GM12872 (cell line): ENCODE measurements at regions not wholly inside any gene's neighbourhood (a gene's known extent, or its start where the extent isn't known, plus 50 kb on each side); places are given as distances from the start of the nearest gene placed in this dataset.

Source experiments
- TF ChIP-seq, protein P1 (sequence below): IDR thresholded peaks from 3 replicates; pipeline ENCODE4 v1.5.1; 2011; ENCODE audit warnings: low read depth, mild to moderate bottlenecking, low read length, moderate library complexity; ENCODE audit not compliant: insufficient read depth

DNA sequence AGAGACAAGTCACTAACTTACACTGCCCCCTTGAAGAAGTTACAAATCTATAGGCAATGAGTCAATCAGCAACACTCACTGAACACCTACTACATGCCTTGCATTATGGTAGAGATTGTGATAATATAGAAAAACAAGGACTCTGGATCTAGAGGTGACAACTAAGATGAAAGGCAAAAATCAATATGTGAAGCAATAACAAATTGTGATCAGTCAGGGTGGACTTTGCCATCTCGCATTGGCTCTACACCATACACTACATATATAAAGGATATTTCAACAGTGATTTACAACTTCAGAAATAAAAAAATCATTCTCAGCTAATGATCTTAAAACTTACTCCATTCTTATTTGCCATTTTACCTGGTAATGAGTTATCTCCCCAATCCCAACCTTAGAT lies 210.7 kb upstream of the CD96 start:
- TF ChIP-seq, protein P1, sequence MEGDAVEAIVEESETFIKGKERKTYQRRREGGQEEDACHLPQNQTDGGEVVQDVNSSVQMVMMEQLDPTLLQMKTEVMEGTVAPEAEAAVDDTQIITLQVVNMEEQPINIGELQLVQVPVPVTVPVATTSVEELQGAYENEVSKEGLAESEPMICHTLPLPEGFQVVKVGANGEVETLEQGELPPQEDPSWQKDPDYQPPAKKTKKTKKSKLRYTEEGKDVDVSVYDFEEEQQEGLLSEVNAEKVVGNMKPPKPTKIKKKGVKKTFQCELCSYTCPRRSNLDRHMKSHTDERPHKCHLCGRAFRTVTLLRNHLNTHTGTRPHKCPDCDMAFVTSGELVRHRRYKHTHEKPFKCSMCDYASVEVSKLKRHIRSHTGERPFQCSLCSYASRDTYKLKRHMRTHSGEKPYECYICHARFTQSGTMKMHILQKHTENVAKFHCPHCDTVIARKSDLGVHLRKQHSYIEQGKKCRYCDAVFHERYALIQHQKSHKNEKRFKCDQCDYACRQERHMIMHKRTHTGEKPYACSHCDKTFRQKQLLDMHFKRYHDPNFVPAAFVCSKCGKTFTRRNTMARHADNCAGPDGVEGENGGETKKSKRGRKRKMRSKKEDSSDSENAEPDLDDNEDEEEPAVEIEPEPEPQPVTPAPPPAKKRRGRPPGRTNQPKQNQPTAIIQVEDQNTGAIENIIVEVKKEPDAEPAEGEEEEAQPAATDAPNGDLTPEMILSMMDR: no peak

DNA sequence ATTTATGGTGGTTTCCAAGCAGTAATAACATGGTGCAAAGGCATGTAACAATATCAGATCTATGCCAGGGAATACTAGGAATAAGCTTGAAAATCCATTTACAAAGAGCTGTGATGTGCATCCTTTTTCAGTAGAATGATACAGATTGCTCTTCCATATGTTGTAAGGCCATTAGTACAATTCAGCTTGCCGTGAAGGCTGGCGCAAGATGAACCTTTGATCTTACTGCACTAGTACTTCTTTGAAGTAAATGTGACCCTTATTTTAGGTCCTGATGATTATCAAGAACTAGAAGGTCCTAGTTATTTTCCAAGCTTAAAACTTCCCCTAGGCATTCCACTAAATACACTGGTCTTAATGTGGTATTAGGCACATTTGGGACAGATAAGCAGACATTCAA lies 210.1 kb upstream of the CD96 start:
- TF ChIP-seq, protein P1: no peak

DNA sequence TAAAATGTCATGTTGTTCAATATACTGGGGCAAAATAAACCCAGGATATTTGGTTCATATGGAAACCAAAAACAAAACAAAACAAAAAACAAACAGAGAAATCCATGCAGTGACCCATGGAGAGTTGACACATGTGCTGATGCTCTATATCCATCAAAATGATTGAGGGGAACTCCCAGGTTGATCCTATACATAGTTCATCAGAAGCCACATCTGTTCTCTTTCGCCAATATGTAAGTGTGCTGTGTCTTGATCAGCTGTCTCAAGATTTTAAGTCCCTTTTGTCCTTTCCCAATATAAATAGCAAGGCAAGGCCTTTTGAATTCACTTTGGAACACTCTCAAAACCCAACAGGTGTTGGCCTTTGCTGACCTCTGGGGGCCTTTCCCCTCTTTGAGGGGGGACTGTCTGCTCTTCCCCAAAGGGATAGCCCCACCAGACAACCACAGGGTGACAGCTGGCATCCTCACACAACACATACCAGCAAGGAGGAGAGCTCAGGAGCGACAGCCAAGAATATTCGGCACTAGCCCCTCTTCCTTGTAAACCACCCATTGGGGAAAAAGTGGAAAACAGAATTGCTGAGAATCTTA lies 209.4 kb upstream of the CD96 start:
- TF ChIP-seq, protein P1: no peak

DNA sequence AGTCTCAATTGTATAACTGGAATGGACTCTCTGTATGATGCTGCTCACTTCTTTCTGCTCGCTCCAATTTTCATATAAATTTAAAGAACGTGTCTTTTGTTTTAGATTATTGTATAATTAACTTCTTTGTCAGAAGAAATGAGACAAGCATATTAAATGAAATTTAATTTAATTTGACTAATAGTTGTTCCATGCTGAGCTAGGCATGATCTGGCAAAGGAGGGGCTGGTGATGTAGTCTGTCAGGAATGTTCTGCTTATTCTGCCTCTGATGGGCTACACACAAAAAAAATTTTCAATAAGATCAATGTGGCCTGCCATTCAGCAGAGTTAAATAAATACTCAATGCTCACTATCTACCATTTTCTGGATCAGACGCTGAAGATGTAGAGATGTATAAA lies 208.4 kb upstream of the CD96 start:
- TF ChIP-seq, protein P1: no peak

DNA sequence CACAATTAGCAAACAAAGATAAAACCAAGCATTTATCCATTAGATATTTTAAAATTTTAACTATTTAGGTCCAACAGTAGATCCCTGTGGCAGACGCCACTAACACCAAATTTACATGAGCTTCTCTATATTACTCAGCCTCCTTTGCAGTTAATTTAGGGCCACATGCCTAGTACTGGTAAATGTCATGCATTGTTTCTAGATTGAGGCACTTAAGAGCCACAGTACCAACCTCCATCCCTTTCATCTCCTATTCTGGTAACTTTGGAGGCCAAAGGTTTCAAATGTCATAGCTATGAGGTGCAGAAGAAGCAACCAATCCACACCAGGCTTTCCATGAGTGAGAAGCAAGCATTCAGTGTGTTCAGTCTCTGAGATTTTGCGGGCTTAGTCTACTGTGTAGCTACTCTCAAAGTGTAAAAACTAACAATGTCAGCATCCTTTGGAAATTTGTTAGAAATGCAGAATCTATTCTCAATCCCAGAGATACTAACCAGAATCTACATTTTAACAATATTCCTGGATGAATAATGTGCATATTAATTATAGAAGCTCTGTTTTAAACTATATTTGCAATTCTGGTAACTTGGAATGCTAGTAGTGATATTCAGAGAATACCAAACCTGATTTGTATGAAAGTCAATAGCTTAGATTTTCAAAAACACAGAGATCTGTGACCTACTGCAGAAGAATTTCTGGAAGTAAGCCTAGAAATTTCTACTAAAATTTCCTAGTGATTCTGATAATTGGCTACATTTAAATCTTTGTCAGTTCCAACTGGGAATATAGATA lies 206.3 kb upstream of the CD96 start:
- TF ChIP-seq, protein P1: no peak

DNA sequence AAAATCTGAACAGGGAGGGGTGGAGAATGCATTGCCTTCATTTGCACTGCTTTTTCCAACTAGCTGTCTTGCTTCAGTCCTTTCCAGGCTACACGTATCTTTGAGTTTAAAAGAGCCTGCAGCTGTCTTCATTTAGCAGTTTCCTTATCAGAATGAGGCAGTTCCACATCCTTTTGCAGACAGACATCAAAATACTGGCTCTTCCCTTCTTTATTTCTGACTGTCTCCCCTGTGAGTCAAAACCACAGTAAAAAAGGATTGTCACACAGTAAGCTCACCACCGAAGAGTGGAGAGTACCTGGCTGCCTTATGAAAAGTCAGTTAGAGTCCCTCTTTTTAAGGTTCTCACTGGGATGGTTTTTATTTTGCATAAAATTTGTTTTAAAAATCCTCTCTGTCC lies 205.5 kb upstream of the CD96 start:
- TF ChIP-seq, protein P1: no peak

DNA sequence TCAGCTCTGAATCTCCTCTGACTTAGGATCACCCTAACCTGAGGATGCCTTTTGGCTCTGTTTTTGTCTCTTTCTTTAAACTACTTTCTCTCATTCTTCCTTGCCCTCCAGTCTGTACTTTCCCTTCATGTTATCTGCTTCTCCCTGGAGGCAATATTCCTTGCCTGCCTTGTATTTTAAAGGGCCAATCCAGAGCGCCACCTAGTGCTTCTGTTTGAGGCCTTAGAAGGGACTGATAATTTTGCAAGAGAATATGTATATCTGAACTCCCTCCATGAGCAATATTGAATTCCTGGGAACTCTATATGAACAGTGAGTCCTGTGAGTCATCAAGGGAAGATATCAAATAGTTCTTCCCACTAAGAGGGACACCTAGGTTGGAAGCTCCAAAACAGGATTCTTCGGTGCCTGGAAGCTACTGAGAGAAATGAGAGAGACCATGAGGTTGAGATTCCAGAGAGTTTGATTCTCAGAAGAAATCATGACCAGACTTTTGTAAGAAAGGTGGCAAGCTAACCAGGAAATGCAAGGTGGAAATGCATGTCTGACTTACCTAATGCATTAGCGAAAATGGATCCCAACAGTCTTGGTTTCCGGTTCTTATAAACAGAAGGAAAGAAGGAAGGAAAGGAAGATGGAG lies 203.8 kb upstream of the CD96 start:
- TF ChIP-seq, protein P1: peak; percentile 54; the same call in 2 of the 3 replicates
